Ovary (tissue), 3 donors: ENCODE measurements at regions not wholly inside any gene's neighbourhood (a gene's known extent, or its start where the extent isn't known, plus 50 kb on each side); places are given as distances from the start of the nearest gene placed in this dataset.

Source experiments
- CTCF ChIP-seq, 3 donors: fragments of 450-650 bp in 2 of 3; fragments of 200-600 bp in 1 of 3; IDR thresholded peaks; one replicate each; pipeline versions ENCODE4 v1.5.1 to v1.8.0; 2016 to 2022; ENCODE audit warnings: antibody characterized with exemption in 3 of 3, mild to moderate bottlenecking in 1 of 3
- EP300 ChIP-seq: sonication (generic); formaldehyde crosslinking; IDR thresholded peaks from one replicate; pipeline ENCODE4 v1.6.1; 2017; ENCODE audit warnings: antibody characterized with exemption
- POLR2A ChIP-seq: fragments of 450-650 bp; IDR thresholded peaks from one replicate; pipeline ENCODE4 v1.6.1; 2017; ENCODE audit warnings: antibody characterized with exemption, mild to moderate bottlenecking, moderate library complexity
- donor health status: DM: no; HTN: no; CAD: no.

DNA sequence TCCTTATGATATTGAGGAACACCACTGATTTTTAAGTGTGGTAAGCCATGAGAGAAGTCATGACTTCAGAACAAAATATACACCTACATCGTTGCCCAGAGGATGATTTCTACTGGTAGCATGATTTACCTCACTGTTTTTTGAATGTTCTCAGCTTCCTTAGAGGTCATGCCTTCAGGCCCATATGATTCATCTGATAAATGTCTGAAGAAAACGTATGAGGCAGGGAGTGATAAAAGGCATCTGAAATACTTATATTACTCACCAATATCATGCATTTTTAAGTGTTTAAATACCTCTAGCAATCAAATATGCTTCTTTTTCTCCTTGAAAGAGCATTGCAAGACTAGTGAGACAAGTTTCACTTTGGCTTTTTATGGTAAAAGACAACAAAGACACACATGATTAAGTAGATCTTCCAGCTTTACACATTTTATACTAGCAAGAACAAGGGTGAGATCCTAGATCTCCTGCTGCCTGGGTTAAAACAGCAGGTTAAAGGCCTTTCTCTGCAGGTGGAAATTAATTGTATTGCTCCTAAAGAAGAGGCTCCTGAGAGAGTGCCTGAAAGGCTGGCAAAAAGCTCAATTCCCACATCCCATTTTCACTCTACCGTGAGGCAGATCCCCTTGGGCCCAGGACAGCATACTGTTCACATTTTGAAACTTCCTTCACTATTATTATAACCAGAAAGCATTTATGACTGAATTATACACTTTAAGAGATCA is 432.4 kb downstream of the SLITRK1 start:
- no peak for TF ChIP-seq CTCF (IDR thresholded peaks at IDR 0.05)
- no peak for TF ChIP-seq POLR2A
- TF ChIP-seq EP300: no peak
